NCI-H2227 treated with DMSO at 0.1 percent for 48 hours (cell line): ENCODE measurements at regions not wholly inside any gene's neighbourhood (a gene's known extent, or its start where the extent isn't known, plus 50 kb on each side); places are given as distances from the start of the nearest gene placed in this dataset.

Source experiments
- DNase-seq: peaks from one replicate; lab custom pipeline; 2025; lab: John Stamatoyannopoulos, UW

DNA sequence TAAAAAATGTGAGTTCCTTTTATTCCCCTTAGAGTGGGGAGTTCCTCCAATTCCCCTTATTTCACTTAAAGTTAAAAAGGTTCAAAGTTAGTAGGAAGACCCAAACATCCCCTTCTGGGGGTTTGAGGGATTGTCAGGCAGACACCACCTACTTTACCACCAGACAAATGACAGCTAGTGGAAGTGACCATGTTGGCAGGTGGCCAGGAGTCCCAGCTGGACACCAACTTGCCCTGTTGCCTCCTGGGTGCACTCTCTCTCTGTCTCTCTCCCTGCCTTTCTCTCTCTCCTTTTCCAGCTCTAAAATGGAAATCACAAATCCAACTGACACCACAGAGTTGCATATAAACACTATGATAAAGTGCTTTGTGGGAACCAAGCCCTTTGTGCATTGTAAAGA, 307.7 kb upstream of the TLE4 start:
- DNase-seq, result peak; percentile 74

- peak; percentile 87 for DNase-seq
These were observed 307.0 kb upstream of the TLE4 start for GRCh38 chr9:79264511-79265355.

- no peak for DNase-seq
These were observed 304.8 kb upstream of the TLE4 start for GRCh38 chr9:79266986-79267385.

DNA sequence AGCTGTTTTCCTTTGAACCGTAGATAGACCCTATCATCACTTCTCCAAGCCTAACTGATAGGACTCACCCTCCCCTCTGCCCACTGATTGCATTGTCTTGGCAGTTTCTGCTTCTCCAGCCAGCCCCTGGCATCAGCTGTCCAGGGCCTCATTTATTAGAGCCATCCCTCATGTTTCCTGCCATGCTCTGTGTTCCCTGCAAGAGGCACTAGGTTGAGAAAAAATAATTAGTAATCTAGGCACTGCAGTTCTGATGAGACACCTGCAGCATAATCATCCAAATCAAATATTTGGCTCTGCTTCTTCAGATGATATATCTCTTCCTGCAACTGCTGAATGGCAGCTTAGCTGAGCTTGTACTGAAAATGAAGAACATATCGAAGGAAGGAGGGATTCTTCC, 303.0 kb upstream of the TLE4 start:
- DNase-seq, result no peak

GRCh38 chr9:79273311-79273710, 298.5 kb upstream of the TLE4 start:
- DNase-seq, result no peak

GRCh38 chr9:79279356-79279755, 292.4 kb upstream of the TLE4 start:
- no peak for DNase-seq

- DNase-seq, result no peak
These were observed 291.1 kb upstream of the TLE4 start for GRCh38 chr9:79280691-79281090.

GRCh38 chr9:79284081-79284480, 287.7 kb upstream of the TLE4 start:
- DNase-seq, result no peak

GRCh38 chr9:79286992-79287707, 284.6 kb upstream of the TLE4 start:
- DNase-seq, result no peak

DNA sequence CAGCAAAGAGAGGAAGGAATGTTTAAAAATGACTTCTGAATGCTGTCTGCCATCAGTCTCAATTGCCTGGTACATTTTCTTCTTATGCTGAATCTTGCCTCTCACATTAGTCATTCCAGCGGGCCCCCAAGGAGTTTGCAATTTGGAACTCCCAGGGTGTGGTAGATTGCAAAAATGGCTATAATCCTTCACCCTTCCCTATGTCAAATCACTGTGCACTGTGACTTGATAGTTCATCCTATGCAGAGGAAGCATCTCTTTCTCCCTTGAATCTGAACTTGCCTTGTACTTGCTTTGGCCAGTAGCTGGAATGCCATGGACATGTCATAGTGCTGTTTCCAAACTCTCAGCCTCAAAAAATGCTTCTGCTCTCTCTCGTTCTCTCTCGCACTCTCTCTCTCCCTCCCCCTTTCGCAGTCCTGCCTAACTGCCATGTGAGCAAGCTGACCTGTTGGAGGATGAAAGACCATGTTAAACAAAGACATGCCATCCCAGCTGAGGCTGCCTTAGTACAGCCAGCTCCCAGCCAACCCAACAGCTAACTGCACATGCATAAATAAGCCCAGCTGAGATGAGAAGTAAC, 284.0 kb upstream of the TLE4 start:
- no peak for DNase-seq

GRCh38 chr9:79289856-79290255, 281.9 kb upstream of the TLE4 start:
- DNase-seq, result no peak

- DNase-seq, result no peak
These were observed 279.0 kb upstream of the TLE4 start for GRCh38 chr9:79292731-79293280.

GRCh38 chr9:79300068-79300467, 271.7 kb upstream of the TLE4 start:
- DNase-seq, result no peak

DNA sequence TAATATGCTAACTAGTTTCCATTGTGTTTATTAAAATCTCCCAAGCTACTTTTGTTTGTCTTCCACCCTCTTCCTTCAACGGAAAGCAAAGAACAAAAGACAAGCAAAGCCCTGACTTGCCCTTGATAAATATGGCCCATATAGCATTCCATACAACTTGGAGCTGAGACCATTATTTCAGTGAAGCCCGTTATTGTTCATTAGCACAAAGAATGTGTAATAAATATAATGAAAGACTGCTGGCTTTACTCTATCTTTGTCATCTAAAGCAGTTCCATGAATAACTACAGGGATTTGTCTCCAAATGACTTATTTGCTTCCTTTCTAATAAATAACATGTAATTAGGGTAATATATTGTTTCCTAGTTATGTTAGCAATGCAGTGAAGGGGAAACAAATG, 270.7 kb upstream of the TLE4 start:
- DNase-seq, result no peak

GRCh38 chr9:79301551-79302391, 270.0 kb upstream of the TLE4 start:
- no peak for DNase-seq

DNA sequence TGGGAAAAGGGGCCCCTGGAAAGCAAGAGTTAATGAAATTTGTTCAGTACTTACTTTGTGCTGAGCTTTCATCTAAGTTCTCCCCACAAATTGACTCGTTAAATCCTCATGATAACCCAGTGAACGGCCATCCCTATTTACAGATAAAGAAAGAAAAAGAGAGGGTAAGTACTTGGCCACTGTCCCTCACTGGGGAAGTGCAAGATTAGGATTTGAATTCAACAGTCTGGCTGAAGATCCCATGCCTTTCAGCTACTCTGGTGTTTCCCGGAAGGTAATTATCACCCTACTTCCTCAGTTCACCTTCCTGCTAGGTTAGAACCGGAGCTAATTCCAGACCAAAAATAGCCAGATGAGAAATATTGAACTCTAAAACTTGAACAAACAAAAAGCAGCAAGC, 269.2 kb upstream of the TLE4 start:
- DNase-seq, result no peak

- DNase-seq, result no peak
These were observed 263.8 kb upstream of the TLE4 start for GRCh38 chr9:79308012-79308411.

- DNase-seq, result no peak
These were observed 258.9 kb upstream of the TLE4 start for GRCh38 chr9:79312686-79313421.

GRCh38 chr9:79325501-79325900, 246.3 kb upstream of the TLE4 start:
- DNase-seq, result no peak

DNA sequence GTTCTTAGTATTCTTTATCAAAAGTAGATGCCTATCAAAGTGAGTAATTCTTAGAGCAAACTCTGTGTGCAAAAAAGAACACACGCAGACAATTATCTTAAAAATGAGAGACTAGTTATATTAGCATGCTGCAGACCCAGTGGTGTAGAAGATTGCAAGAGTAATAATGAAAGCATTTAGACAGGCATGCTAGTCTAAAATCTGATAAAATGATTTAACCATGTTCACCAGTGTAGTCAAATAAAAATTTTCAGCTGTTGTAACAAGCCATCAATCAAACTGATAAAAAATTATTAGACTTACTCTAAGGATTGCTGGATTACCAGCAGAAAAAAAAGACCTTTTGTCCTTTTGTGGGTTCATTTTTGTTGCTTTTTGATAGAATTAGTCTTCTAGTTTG, 241.9 kb upstream of the TLE4 start:
- no peak for DNase-seq

- DNase-seq, result no peak
These were observed 237.8 kb upstream of the TLE4 start for GRCh38 chr9:79334001-79334400.
